GM12864 (cell line): ENCODE measurements at regions not wholly inside any gene's neighbourhood (a gene's known extent, or its start where the extent isn't known, plus 50 kb on each side); places are given as distances from the start of the nearest gene placed in this dataset.

Source experiments
- DNase-seq: peaks from one replicate; pipeline ENCODE4 v3.0.0-alpha.2; 2011; ENCODE audit warnings: low read depth
- H3K4me3 ChIP-seq: 2 replicates; pipeline ENCODE4 v1.5.1; 2011; ENCODE audit warnings: mild to moderate bottlenecking, low read depth, low read length, control low read depth
- TF ChIP-seq, protein P1 (sequence below): IDR thresholded peaks from 2 replicates; pipeline ENCODE4 v1.5.1; 2011; ENCODE audit warnings: low read depth, mild to moderate bottlenecking, moderate library complexity, low read length, control low read depth, inconsistent platforms; ENCODE audit errors: missing control alignments

DNA sequence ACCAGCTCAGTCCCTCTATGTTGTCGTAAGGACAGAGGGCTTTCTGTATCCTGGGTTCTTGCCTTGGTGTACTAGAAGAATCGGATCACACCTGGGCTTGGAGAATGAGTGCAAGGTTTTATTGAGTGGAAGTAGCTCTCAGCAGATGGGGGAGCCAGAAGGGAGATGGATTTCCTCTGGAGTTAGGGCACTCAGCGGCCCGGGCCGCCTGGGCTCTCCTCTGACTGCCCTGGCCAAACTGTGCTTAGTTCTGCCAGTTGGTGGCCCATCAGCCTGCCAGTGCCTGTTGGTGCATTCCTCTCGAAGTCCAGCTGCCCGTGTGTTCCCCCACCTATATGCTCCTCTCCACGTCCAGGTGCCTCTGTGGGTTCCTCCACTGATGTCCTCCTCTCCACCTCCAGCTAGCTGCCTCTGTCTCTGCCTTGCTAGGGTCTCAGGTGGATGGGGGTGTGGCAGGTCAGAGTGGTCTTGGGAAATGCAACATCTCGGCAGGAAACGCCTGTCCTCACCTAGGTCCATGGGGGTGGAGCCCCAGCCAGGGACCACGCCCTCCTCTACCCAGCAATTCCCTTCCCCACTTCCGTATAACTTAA, 148.6 kb downstream of the PPP1R3A start:
- no peak overlapping the region for H3K4me3 ChIP-seq
- DNase-seq, result no peak
- TF ChIP-seq, protein P1, sequence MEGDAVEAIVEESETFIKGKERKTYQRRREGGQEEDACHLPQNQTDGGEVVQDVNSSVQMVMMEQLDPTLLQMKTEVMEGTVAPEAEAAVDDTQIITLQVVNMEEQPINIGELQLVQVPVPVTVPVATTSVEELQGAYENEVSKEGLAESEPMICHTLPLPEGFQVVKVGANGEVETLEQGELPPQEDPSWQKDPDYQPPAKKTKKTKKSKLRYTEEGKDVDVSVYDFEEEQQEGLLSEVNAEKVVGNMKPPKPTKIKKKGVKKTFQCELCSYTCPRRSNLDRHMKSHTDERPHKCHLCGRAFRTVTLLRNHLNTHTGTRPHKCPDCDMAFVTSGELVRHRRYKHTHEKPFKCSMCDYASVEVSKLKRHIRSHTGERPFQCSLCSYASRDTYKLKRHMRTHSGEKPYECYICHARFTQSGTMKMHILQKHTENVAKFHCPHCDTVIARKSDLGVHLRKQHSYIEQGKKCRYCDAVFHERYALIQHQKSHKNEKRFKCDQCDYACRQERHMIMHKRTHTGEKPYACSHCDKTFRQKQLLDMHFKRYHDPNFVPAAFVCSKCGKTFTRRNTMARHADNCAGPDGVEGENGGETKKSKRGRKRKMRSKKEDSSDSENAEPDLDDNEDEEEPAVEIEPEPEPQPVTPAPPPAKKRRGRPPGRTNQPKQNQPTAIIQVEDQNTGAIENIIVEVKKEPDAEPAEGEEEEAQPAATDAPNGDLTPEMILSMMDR, result no peak

- H3K4me3 ChIP-seq, result no peak overlapping the region
- TF ChIP-seq, protein P1, result no peak
- no peak for DNase-seq
Observed at GRCh38 chr7:113768387-113768786, 150.4 kb downstream of the PPP1R3A start.

DNA sequence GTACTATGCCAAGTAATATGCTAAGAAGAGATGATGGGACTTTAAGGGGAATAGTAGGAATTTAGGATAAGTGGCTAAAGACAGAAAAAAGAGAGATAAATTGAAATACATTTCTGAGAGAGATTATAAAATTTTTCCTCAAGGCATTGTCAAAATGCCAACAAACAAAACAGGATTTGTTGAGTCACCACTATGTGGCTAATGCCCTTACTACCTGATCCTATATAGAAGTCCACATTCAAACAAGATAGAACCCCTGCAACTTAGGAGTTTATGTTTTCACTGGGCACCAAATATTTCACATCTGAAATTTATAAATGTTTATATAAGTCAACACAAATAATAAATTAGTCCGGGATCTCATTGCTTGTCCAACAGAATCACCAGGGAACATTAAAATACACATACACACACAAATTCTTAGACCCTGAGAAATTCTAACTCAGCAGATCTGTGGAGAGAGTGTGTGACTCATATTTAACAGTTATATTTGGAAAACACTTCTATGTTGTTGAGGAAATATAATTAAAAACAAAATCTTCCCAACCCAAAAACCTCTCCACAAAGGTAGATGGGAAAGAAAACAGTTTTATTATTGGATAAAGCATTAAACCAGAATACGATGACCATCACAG, 154.3 kb downstream of the PPP1R3A start:
- no peak for DNase-seq
- TF ChIP-seq, protein P1, result no peak
- no peak overlapping the region for H3K4me3 ChIP-seq

- DNase-seq, result no peak
- TF ChIP-seq, protein P1, result no peak
- no peak overlapping the region for H3K4me3 ChIP-seq
Observed at GRCh38 chr7:113763226-113763625, 155.6 kb downstream of the PPP1R3A start.

DNA sequence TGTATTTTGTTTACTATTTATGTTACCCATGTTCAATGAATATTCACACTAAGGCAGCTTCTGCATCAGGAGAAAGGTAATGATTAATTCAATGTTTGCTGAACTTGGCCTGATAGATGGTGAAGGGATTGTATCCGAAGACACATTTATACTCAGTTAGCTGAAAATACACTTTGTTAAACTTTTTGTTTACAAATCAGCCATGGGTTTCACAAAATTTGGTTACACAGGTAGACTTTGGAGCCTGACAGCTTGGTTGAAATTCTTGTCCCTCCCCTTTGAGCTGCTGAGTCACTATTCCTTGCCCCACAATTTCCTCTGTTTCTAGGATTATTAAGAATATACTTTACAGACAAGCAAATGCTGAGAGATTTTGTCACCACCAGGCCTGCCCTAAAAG, 162.6 kb downstream of the PPP1R3A start:
- no peak for DNase-seq
- TF ChIP-seq, protein P1, result no peak
- no peak overlapping the region for H3K4me3 ChIP-seq

GRCh38 chr7:113752689-113753088, 166.1 kb downstream of the PPP1R3A start:
- TF ChIP-seq, protein P1, result no peak

GRCh38 chr7:113752289-113752688, 166.5 kb downstream of the PPP1R3A start:
- H3K4me3 ChIP-seq, result no peak overlapping the region
- TF ChIP-seq, protein P1, result no peak
- no peak for DNase-seq

More at GRCh38 chr7:113752689-113753088, 166.1 kb downstream of the PPP1R3A start:
- DNase-seq, result no peak
- no peak overlapping the region for H3K4me3 ChIP-seq
